ENCODE measurements at regions not wholly inside any gene's neighbourhood (a gene's known extent, or its start where the extent isn't known, plus 50 kb on each side); places are given as distances from the start of the nearest gene placed in this dataset.

GRCh38 chr6:47372318-47372717 is 62.6 kb upstream of the TNFRSF21 start:
- Histone ChIP-seq H3K27ac (ENCODE audit: low read depth, low read length) (no peak overlapping the region), H3K4me1 (ENCODE audit: control insufficient read depth in 2 of 2, insufficient read depth in 2 of 2, low read length in 2 of 2) (no peaks in the 10 kb centered on the region), H3K36me3 (ENCODE audit: control insufficient read depth in 2 of 3, insufficient read depth in 3 of 3, low read length in 3 of 3) (no peaks in the 10 kb centered on the region), H3K9me3 (ENCODE audit: control insufficient read depth in 2 of 3, low read length in 3 of 3) (no peaks in the 10 kb centered on the region), H3K4me3 (ENCODE audit: low read length) (no peak overlapping the region), H3K27me3 (ENCODE audit: control insufficient read depth in 2 of 2, insufficient read depth in 2 of 2, low read length in 2 of 2) (no peaks in the 10 kb centered on the region)
- ChIA-PET CTCF (no interaction called here), POLR2A (no interaction called here)
- H3K9me3 Mint-ChIP-seq: peaks cover 0 to 4% (median 0%) of the 10 kb centered on the region in 11 donors
- no peak overlapping the region for H3K4me3 Mint-ChIP-seq
- H3K27me3 Mint-ChIP-seq: peaks cover 0 to 6% (median 5%) of the 10 kb centered on the region in 5 donors
- DNase-seq (no peak), ATAC-seq (no peak)
- peaks cover 0 to 11% (median 0%) of the 10 kb centered on the region in 7 donors for H3K4me1 Mint-ChIP-seq
- no peak overlapping the region for H3K27ac Mint-ChIP-seq
- no peaks in the 10 kb centered on the region for H3K36me3 Mint-ChIP-seq
- intact Hi-C loops (cut with micrococcal nuclease): no loop called here

- Mint-ChIP-seq H3K9me3 (peaks cover 0 to 4% (median 0%) of the 10 kb centered on the region in 11 donors), H3K27me3 (peaks cover 4 to 16% (median 14%) of the 10 kb centered on the region in 5 donors), H3K4me3 (no peak overlapping the region), H3K27ac (no peak overlapping the region), H3K36me3 (no peaks in the 10 kb centered on the region), H3K4me1 (peaks cover 0 to 11% (median 0%) of the 10 kb centered on the region in 7 donors)
- no peaks in the 10 kb centered on the region for H3K36me3 ChIP-seq (ENCODE audit: control insufficient read depth in 2 of 3, insufficient read depth in 3 of 3, low read length in 3 of 3)
- H3K27ac ChIP-seq (ENCODE audit: low read depth, low read length): no peak overlapping the region
- H3K4me1 ChIP-seq (ENCODE audit: control insufficient read depth in 2 of 2, insufficient read depth in 2 of 2, low read length in 2 of 2): no peaks in the 10 kb centered on the region
- no peak for ATAC-seq
- no peaks in the 10 kb centered on the region for H3K9me3 ChIP-seq (ENCODE audit: control insufficient read depth in 2 of 3, low read length in 3 of 3)
- no peak for DNase-seq
- H3K4me3 ChIP-seq (ENCODE audit: low read length): no peak overlapping the region
- POLR2A ChIA-PET: no interaction called here
- CTCF ChIA-PET: no interaction called here
- no peaks in the 10 kb centered on the region for H3K27me3 ChIP-seq (ENCODE audit: control insufficient read depth in 2 of 2, insufficient read depth in 2 of 2, low read length in 2 of 2)
- intact Hi-C loops (cut with micrococcal nuclease): no loop called here
These were observed 65.7 kb upstream of the TNFRSF21 start for GRCh38 chr6:47375426-47375825.

- peaks cover 0 to 11% (median 0%) of the 10 kb centered on the region in 7 donors for H3K4me1 Mint-ChIP-seq
- Histone ChIP-seq H3K27ac (ENCODE audit: low read depth, low read length) (no peak overlapping the region), H3K9me3 (ENCODE audit: control insufficient read depth in 2 of 3, low read length in 3 of 3) (no peaks in the 10 kb centered on the region), H3K27me3 (ENCODE audit: control insufficient read depth in 2 of 2, insufficient read depth in 2 of 2, low read length in 2 of 2) (no peaks in the 10 kb centered on the region), H3K36me3 (ENCODE audit: control insufficient read depth in 2 of 3, insufficient read depth in 3 of 3, low read length in 3 of 3) (no peaks in the 10 kb centered on the region), H3K4me3 (ENCODE audit: low read length) (no peak overlapping the region), H3K4me1 (ENCODE audit: control insufficient read depth in 2 of 2, insufficient read depth in 2 of 2, low read length in 2 of 2) (no peaks in the 10 kb centered on the region)
- no peaks in the 10 kb centered on the region for H3K9me3 Mint-ChIP-seq
- peaks cover 12 to 24% (median 14%) of the 10 kb centered on the region in 5 donors for H3K27me3 Mint-ChIP-seq
- ChIA-PET POLR2A (interaction anchor here (0.6 kb wide), 1 partner anchor 151 kb away, joined by 4 read pairs; no protein-coding TSS in a partner anchor), CTCF (no interaction called here)
- ATAC-seq: no peak
- H3K27ac Mint-ChIP-seq: peak overlapping the region in 1 of 9 donors; percentile 65
- H3K4me3 Mint-ChIP-seq: peak overlapping the region in 1 of 10 donors; percentile 59
- DNase-seq: peak in 2 of 9 donors; percentile 5 to 23
- no peaks in the 10 kb centered on the region for H3K36me3 Mint-ChIP-seq
- intact Hi-C loops (cut with micrococcal nuclease): no loop called here
These were observed 67.2 kb upstream of the TNFRSF21 start for GRCh38 chr6:47376930-47377329.

- Histone ChIP-seq H3K27ac (ENCODE audit: low read depth, low read length) (no peak overlapping the region), H3K4me3 (ENCODE audit: low read length) (no peak overlapping the region), H3K9me3 (ENCODE audit: control insufficient read depth in 2 of 3, low read length in 3 of 3) (no peaks in the 10 kb centered on the region), H3K4me1 (ENCODE audit: control insufficient read depth in 2 of 2, insufficient read depth in 2 of 2, low read length in 2 of 2) (no peaks in the 10 kb centered on the region), H3K27me3 (ENCODE audit: control insufficient read depth in 2 of 2, insufficient read depth in 2 of 2, low read length in 2 of 2) (no peaks in the 10 kb centered on the region), H3K36me3 (ENCODE audit: control insufficient read depth in 2 of 3, insufficient read depth in 3 of 3, low read length in 3 of 3) (no peaks in the 10 kb centered on the region)
- peaks cover 12 to 24% (median 14%) of the 10 kb centered on the region in 5 donors for H3K27me3 Mint-ChIP-seq
- CTCF ChIA-PET: no interaction called here
- H3K4me1 Mint-ChIP-seq: peaks cover 0 to 11% (median 0%) of the 10 kb centered on the region in 7 donors
- DNase-seq (no peak), ATAC-seq (no peak)
- intact Hi-C loops (cut with micrococcal nuclease): no loop called here
- H3K4me3 Mint-ChIP-seq: no peak overlapping the region
- no peaks in the 10 kb centered on the region for H3K9me3 Mint-ChIP-seq
- H3K27ac Mint-ChIP-seq: no peak overlapping the region
- POLR2A ChIA-PET: no interaction called here
- H3K36me3 Mint-ChIP-seq: no peaks in the 10 kb centered on the region
These were observed 68.3 kb upstream of the TNFRSF21 start for GRCh38 chr6:47377971-47378370.

- Histone ChIP-seq H3K9me3 (ENCODE audit: control insufficient read depth in 2 of 3, low read length in 3 of 3) (no peaks in the 10 kb centered on the region), H3K27me3 (ENCODE audit: control insufficient read depth in 2 of 2, insufficient read depth in 2 of 2, low read length in 2 of 2) (no peaks in the 10 kb centered on the region), H3K27ac (ENCODE audit: low read depth, low read length) (no peak overlapping the region), H3K4me3 (ENCODE audit: low read length) (no peak overlapping the region), H3K4me1 (ENCODE audit: control insufficient read depth in 2 of 2, insufficient read depth in 2 of 2, low read length in 2 of 2) (no peaks in the 10 kb centered on the region), H3K36me3 (ENCODE audit: control insufficient read depth in 2 of 3, insufficient read depth in 3 of 3, low read length in 3 of 3) (no peaks in the 10 kb centered on the region)
- intact Hi-C loops (cut with micrococcal nuclease): no loop called here
- DNase-seq: no peak
- ChIA-PET POLR2A (no interaction called here), CTCF (no interaction called here)
- no peak for ATAC-seq
- Mint-ChIP-seq H3K27me3 (peaks cover 12 to 24% (median 20%) of the 10 kb centered on the region in 5 donors), H3K4me1 (peaks cover 0 to 11% (median 0%) of the 10 kb centered on the region in 7 donors), H3K27ac (no peak overlapping the region), H3K36me3 (no peaks in the 10 kb centered on the region), H3K9me3 (peaks cover 0 to 7% (median 0%) of the 10 kb centered on the region in 11 donors), H3K4me3 (no peak overlapping the region)
These were observed 69.6 kb upstream of the TNFRSF21 start for GRCh38 chr6:47379328-47379727.

GRCh38 chr6:47380251-47380650 is 70.5 kb upstream of the TNFRSF21 start:
- no peaks in the 10 kb centered on the region for H3K36me3 Mint-ChIP-seq
- no peak overlapping the region for H3K27ac Mint-ChIP-seq
- Histone ChIP-seq H3K36me3 (ENCODE audit: control insufficient read depth in 2 of 3, insufficient read depth in 3 of 3, low read length in 3 of 3) (no peaks in the 10 kb centered on the region), H3K4me3 (ENCODE audit: low read length) (no peak overlapping the region), H3K27me3 (ENCODE audit: control insufficient read depth in 2 of 2, insufficient read depth in 2 of 2, low read length in 2 of 2) (no peaks in the 10 kb centered on the region), H3K4me1 (ENCODE audit: control insufficient read depth in 2 of 2, insufficient read depth in 2 of 2, low read length in 2 of 2) (no peaks in the 10 kb centered on the region), H3K27ac (ENCODE audit: low read depth, low read length) (no peak overlapping the region), H3K9me3 (ENCODE audit: control insufficient read depth in 2 of 3, low read length in 3 of 3) (no peaks in the 10 kb centered on the region)
- ATAC-seq: no peak
- no peak overlapping the region for H3K4me3 Mint-ChIP-seq
- intact Hi-C loops (cut with micrococcal nuclease): no loop called here
- DNase-seq: no peak
- H3K27me3 Mint-ChIP-seq: peaks cover 12 to 24% (median 20%) of the 10 kb centered on the region in 5 donors
- peaks cover 0 to 7% (median 0%) of the 10 kb centered on the region in 11 donors for H3K9me3 Mint-ChIP-seq
- ChIA-PET CTCF (no interaction called here), POLR2A (no interaction called here)
- H3K4me1 Mint-ChIP-seq: peaks cover 0 to 11% (median 0%) of the 10 kb centered on the region in 7 donors

- Mint-ChIP-seq H3K36me3 (no peaks in the 10 kb centered on the region), H3K4me1 (peaks cover 0 to 8% (median 0%) of the 10 kb centered on the region in 7 donors), H3K27ac (no peak overlapping the region), H3K9me3 (peaks cover 0 to 12% (median 4%) of the 10 kb centered on the region in 11 donors), H3K4me3 (no peak overlapping the region), H3K27me3 (peaks cover 12 to 24% (median 18%) of the 10 kb centered on the region in 5 donors)
- DNase-seq: no peak
- Histone ChIP-seq H3K4me3 (ENCODE audit: low read length) (no peak overlapping the region), H3K9me3 (ENCODE audit: control insufficient read depth in 2 of 3, low read length in 3 of 3) (no peaks in the 10 kb centered on the region), H3K4me1 (ENCODE audit: control insufficient read depth in 2 of 2, insufficient read depth in 2 of 2, low read length in 2 of 2) (no peaks in the 10 kb centered on the region), H3K27me3 (ENCODE audit: control insufficient read depth in 2 of 2, insufficient read depth in 2 of 2, low read length in 2 of 2) (no peaks in the 10 kb centered on the region), H3K36me3 (ENCODE audit: control insufficient read depth in 2 of 3, insufficient read depth in 3 of 3, low read length in 3 of 3) (no peaks in the 10 kb centered on the region), H3K27ac (ENCODE audit: low read depth, low read length) (no peak overlapping the region)
- no peak for ATAC-seq
- intact Hi-C loops (cut with micrococcal nuclease): no loop called here
- ChIA-PET CTCF (interaction anchor here (0.6 kb wide), 1 partner anchor 345 kb away, joined by 5 read pairs; no protein-coding TSS in a partner anchor), POLR2A (no interaction called here)
These were observed 71.3 kb upstream of the TNFRSF21 start for GRCh38 chr6:47381036-47381435.

All from naive thymus-derived CD4-positive, alpha-beta T cell (primary cell).